Mesothelial cell of epicardium (in vitro differentiated cells): ENCODE measurements at regions not wholly inside any gene's neighbourhood (a gene's known extent, or its start where the extent isn't known, plus 50 kb on each side); places are given as distances from the start of the nearest gene placed in this dataset.

Experiments used
- DNase-seq, 2 experiments: peaks; one replicate each; pipeline ENCODE4 v3.0.0; 2021; ENCODE audit warnings: low spot score in 2 of 2; ENCODE audit not compliant: unreplicated experiment in 2 of 2
- H3K27ac Mint-ChIP-seq: 2 replicates; pipeline ENCODE4 v1.8.0; 2021; ENCODE audit warnings: mixed read lengths
- H3K27me3 Mint-ChIP-seq: 2 replicates; pipeline ENCODE4 v1.8.0; 2021; ENCODE audit warnings: low read depth, mixed read lengths
- H3K36me3 Mint-ChIP-seq: 2 replicates; pipeline ENCODE4 v1.8.0; 2021; ENCODE audit warnings: mixed read lengths
- H3K4me1 Mint-ChIP-seq: 2 replicates; pipeline ENCODE4 v1.8.0; 2021; ENCODE audit warnings: mixed read lengths
- H3K4me3 Mint-ChIP-seq: 2 replicates; pipeline ENCODE4 v1.8.0; 2021; ENCODE audit warnings: mild to moderate bottlenecking, moderate library complexity, mixed read lengths
- H3K9me3 Mint-ChIP-seq: 2 replicates; pipeline ENCODE4 v1.8.0; 2021; ENCODE audit warnings: mixed read lengths
- TF ChIP-seq, protein P1 (sequence below): fragments of 200-600 bp; sonication (generic); IDR thresholded peaks from one replicate; pipeline ENCODE4 v1.5.0; 2021; ENCODE audit warnings: antibody characterized with exemption; ENCODE audit not compliant: unreplicated experiment

- TF ChIP-seq, protein P1, sequence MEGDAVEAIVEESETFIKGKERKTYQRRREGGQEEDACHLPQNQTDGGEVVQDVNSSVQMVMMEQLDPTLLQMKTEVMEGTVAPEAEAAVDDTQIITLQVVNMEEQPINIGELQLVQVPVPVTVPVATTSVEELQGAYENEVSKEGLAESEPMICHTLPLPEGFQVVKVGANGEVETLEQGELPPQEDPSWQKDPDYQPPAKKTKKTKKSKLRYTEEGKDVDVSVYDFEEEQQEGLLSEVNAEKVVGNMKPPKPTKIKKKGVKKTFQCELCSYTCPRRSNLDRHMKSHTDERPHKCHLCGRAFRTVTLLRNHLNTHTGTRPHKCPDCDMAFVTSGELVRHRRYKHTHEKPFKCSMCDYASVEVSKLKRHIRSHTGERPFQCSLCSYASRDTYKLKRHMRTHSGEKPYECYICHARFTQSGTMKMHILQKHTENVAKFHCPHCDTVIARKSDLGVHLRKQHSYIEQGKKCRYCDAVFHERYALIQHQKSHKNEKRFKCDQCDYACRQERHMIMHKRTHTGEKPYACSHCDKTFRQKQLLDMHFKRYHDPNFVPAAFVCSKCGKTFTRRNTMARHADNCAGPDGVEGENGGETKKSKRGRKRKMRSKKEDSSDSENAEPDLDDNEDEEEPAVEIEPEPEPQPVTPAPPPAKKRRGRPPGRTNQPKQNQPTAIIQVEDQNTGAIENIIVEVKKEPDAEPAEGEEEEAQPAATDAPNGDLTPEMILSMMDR: no peak
Observed at GRCh38 chr4:105092768-105093167, 53.9 kb upstream of the TET2 start.

GRCh38 chr4:105093975-105094374, 52.7 kb upstream of the TET2 start:
- no peak for DNase-seq
- Mint-ChIP-seq H3K4me3 (no peak overlapping the region), H3K9me3 (peaks cover 56% of the 10 kb centered on the region), H3K27ac (no peak overlapping the region), H3K27me3 (no peaks in the 10 kb centered on the region), H3K4me1 (no peaks in the 10 kb centered on the region), H3K36me3 (no peaks in the 10 kb centered on the region)
- TF ChIP-seq, protein P1: no peak

More at GRCh38 chr4:105092768-105093167, 53.9 kb upstream of the TET2 start:
- no peaks in the 10 kb centered on the region for H3K36me3 Mint-ChIP-seq
- no peaks in the 10 kb centered on the region for H3K27me3 Mint-ChIP-seq
- H3K9me3 Mint-ChIP-seq: peaks cover 46% of the 10 kb centered on the region
- H3K27ac Mint-ChIP-seq: no peak overlapping the region
- DNase-seq: no peak
- peaks cover 2% of the 10 kb centered on the region for H3K4me1 Mint-ChIP-seq
- no peak overlapping the region for H3K4me3 Mint-ChIP-seq
